GM21526 (cell line): ENCODE measurements at regions not wholly inside any gene's neighbourhood (a gene's known extent, or its start where the extent isn't known, plus 50 kb on each side); places are given as distances from the start of the nearest gene placed in this dataset.
"Not testable (repeated sequence)": the region's sequence is repeated elsewhere in the genome, so short reads cannot be mapped to it uniquely, and the experiment has no call there.

ENCODE experiments used
- ATAC-seq: cut with Tn5 transposase; IDR thresholded peaks from one replicate; pipeline ENCODE4 v1.9.1; 2021; ENCODE audit warnings: moderate library complexity; ENCODE audit not compliant: unreplicated experiment, low FRiP score

DNA sequence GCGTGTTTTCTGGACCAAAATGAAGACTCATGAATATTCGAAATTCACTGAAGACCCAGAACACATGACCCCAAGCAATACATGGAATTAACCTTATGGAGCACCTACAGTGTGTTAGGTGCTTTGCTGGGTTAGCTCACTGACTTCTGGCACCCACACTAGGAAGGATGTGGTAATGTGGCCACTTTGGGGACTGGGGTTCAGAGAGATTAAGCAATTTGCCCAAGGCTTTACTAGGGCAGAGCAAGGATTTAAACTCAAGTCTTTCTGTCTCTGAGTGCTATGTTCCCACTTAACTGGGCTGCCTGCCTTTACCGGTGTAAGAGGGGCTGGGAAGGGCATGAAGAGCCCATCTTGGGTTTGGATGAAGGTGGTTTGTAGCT lies 162.0 kb upstream of the ATP6AP2 start:
- no peak for ATAC-seq

DNA sequence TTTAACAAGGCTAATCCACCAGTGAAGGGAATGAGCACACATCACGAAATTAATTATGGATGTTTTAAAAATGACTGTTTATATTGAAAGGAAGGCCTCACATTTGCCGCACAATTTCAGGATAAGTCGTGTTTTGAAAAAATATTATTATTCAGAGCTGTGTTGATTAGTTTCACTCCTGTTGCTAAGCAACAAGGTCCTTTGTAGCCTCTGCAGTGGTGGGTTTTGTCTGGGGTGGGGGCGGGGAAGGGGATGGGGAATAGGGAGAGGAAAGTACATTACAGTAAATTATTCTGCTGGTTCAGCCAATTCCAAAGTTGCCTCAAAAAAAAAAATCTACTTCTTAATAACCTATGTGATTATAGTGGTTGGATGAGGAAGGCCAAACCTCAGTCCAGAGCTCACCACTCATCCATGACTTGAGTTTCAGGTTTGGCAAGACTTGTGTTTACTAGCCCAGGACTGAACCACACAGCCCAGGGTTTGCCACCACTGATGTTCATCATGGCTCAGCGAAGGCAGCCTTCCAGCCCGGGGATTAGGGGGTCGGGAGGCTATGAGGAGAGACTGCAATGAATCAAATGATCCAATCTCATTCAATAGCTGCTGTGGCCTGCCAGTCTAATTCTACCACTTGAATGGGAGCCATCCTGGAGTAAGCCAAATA lies 162.5 kb upstream of the ATP6AP2 start:
- no peak for ATAC-seq

DNA sequence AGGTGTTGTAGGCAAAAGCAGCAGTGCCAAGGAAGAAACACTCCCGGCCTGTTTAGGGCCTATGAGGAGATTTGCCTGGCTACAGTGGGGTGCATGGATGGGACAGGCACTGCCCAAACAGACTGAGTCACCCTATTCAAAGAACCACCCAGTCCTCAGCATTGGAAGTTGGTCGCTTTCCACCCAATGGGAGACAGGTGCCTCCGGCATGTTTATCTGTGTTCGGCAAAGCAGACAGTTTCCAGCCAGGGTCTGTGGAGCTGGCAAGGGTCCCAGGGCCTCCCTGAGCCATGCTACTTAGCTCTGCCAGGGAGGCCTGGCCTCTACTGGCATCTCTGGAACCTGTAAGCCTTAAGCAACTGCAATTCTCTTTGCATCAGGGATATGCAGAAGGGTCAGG lies 165.1 kb upstream of the ATP6AP2 start:
- no peak for ATAC-seq

DNA sequence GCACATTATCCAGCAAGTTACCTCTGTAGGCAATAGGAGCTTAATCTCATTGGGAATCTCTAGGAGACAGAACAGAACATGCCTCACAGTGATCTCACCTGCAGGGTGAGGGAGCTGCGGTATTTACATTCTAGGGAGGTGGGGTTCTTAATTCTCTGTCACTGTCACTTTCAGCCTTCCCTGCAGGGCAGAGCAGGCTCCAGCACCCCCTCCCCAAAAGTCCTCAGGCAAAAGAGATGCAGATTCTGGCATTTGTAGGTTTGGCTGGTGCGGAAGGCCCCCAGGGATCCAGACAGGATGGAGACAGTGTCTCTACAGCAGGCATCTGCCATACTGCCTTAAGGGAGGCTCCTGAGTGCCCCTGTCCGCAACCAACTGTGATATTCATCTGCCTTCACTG lies 166.4 kb upstream of the ATP6AP2 start:
- no peak for ATAC-seq

DNA sequence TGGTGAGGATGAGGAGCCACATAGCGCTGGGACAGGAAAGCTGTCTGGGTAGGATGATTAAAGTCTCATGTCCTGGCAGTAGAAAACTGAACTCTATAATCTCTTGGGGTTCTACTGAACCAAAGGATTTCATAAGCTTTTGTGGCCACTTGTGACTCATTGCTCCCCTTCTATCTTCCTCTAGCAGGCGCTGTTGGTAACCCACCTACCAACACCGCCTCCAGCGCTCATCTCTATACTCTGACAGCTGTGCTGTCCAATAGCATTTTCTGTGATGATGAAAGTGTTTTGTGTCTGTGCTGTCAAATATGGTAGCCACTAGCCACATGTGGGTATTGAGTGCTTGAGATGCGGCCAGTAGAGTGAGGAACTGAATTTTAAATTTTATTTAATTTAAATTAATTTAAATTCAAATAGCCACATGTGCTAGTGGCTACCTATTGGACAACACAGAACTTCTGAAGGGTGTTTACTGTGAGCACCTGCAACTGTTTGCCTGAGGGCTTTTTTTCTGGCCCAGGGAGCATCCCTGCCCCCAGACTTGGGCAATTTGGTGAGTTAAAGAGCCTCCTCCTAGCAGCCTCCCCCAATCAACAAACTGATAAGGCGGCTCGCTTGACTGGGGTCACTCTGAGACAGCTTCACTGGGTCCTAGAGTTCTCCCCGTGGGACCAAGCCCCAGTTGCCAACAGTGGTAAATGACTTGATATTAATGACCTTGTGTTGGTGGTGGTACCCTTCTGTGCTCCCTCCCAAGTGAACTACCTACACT lies 169.2 kb upstream of the ATP6AP2 start:
- ATAC-seq, result no peak

DNA sequence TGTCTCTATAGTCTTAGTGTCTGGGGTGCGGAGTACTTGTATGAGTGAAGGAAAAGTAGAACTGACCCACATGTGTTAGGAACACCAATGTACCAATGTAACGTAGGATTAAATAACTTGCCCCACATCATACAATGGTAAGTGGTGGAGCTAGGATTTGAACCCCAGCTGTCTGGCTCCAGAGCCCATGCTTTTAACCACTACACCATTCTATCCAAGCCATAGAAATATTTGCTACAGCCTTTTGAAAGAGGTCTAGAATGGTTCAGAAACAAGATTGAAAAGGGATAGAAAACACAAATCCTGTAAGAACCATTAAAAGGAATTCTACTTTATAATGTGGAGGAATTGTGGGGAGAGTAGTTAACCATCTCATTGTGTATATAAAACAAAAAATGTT lies 169.9 kb upstream of the ATP6AP2 start:
- no peak for ATAC-seq

DNA sequence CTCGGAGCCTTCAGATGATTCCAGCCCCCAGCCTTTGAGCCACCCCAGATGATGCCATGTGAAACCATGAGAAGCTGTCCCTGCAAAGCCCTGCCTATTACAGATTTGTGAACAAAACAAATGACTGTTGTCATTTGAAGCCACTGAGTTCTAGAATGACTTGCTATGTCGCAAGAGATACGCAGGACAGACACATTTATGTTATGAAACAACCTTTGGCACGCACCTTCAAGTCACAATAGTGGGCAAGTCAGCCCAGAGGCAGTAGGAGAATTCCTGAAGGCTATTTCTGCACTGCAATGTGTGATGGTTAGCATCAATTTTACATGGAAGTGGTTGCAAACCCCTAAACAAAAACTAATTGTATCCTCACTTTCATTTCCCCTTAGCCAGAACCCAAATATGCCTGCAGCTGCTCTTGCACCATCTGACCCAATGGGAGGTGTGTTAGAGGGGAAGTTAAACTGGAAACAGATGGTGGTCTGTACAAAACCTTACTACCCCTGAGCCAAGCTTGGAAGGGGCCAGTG lies 174.4 kb upstream of the ATP6AP2 start:
- no peak for ATAC-seq

DNA sequence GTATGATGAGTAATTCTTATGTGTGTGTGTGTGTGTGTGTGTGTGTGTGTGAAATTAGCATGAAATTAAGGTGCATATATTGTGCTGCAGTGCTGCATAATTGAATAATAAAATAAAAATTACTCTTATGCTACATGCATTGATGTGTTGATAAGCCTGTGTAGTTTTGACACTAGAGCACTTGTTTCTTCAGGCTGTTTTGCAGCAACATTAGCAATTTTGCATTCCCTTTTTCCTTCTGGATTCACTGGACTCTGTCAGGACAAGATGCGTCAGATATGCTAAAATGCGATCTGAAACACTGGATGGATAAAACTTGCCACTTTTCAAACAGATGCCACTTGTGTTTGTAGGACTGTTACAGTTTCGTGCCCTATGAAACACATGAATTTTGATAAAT lies 175.4 kb upstream of the ATP6AP2 start:
- no peak for ATAC-seq

DNA sequence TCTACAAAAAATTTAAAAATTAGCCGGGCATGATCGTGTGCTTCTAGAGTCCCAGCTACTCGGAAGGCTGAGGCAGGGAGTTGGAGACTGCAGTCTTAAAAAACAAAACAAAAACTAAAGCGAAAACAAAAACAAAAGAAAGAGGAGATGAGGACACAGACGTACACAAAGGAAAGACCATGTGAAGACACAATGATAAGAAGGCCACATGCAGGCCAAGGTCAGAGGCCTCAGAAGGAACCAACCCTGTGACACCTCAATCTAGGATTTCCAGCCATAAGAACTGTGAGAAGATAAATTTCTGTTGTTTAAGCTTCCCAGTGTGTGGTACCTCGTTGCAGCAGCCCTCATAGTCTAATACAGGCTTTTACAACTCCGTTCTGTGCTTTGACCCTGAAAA lies 177.0 kb upstream of the ATP6AP2 start:
- ATAC-seq, result no peak

DNA sequence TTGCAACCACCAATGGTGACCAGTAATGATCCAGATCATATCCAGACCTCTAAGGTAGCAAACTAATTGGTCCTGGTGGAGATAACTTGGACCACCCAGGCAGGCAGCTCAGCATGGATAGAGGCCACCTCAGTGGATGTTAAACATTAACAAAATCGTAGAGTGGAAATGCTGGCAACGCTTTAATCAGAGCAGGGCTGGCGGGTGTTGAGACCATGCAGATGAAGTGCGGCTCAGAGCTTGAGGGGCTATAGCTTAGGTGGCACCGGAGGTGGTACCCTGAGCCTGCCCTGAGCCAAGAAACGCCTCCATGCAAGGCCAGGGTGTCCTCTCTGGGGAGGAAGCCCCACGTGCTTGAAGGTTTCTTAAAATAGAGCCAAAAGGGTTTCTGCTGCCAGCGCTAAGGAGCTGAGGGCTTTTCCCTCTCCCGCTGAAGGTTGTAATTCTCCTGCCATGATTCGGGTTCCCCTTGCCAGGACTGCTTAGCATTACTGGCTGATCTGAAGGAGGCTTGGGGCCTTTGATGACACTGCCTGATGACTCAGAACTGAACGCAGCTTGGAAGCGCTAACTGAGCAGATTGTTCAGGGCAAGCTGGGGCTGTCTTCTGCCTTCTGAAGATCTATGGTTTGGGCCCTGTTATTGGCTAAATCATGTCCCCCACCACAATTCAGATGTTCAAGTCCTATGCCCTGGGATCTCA lies 177.8 kb upstream of the ATP6AP2 start:
- ATAC-seq, result no peak

DNA sequence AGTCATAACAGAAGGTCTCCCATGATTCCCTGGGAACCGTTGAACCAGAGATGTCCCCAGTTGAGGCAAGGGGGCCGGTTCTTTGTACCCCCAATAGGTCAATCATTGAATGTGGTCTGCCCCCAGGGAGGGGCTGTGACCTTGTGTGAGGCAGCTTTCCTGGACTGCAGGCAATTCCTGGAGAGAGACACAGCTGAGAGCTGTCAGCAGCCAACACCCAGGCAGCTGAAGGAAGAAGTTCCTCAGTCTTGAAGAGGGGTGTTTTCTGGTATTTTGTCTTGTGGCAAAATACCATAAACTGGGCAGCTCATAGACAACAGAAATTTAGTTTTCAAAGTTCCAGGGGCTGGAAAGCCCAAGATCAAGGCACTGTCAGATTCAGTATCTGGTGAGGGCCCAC lies 185.7 kb upstream of the ATP6AP2 start:
- no peak for ATAC-seq

DNA sequence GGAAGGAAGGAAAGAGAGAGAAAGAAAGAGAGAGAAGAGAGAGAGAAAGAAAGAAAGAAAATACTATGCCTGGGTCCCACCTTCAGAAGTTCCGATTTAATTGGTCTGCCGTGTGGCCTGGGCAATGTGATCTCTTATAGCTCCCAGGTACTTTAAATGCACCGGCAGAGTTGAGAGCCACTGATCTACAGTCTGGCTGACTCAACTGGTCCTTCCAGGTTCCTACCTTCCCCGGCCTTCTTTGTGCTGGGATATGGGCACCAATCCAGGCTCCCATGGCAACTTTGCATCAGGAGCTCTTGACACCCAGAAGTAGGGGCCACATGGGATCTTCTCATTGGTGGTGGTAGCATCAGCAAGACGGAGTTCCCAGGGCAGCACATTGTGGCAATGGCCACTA lies 186.5 kb upstream of the ATP6AP2 start:
- ATAC-seq, result no peak

DNA sequence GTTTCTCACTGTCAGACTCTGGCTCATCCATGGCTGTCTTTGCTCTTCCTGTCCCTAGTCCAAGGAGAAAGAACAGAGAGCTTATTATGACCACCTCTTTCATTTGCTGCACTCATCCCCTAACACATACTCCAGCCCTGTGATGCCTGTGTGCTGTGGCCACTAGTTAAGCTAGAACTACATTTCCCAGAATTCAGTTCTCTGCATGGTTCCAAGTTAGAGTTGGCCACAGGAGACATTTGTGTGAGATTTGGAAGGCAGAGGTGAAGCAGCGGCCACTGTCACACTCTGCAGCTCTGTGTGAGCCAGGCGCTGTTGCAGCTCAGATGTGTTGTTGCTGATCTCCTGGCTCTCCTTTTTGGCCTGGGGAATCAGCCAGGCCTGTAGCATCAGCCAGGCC lies 188.2 kb upstream of the ATP6AP2 start:
- no peak for ATAC-seq

DNA sequence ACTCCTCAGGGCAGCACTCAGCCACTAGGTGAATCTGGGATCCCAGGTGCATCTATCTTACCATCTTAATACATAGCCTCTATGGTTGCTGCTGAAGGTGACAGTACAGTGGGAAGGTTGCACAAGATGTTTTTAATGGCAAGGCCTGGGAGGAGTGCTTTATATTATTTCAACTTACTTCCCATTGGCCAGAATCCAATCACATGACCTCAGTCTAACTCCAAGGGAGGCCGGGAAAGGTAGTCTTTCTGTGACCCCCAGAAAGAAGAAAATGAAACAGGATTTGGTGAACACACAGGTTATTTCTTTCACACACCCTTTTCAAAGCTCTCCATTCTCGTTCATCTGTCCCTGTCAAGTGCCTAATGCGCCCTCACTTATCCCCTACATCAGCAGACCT lies 189.1 kb upstream of the ATP6AP2 start:
- ATAC-seq, result no peak

DNA sequence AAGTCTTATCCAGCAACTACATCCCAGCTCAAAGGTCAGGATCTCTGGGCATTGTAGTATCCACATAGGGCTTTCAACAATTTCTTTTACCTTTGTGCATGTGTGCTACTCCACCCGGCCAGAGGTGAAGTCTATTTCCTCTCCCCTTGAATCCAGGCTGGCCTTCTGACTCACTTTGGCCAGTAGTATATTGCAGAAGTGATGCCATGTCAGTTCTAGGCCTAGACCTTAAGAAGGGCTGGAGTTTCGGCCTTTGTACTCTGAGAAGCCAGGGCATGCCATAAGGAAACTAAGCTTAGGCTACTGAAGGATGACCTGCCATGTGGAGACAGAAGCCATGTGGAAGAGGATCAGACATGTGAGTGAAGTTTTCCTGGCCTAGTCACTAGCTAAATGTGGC lies 191.2 kb upstream of the ATP6AP2 start:
- ATAC-seq, result no peak

DNA sequence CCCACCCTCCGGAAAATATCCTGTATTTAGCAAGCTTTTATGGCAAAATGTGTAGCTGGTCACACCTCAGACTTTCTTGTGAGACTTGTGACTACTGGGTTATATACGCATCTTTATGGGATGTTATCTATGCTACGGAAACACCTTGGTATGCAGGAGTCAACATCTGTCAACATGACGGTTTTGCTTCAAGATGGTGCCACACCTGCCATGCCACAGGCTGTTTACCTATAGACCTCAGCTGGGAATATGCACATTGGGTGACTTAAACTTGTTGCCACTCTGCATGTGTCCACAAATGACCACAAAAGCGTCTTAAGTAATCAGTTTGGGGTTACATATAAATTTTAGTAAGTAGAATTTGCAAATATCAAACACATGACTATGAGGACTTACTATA lies 192.3 kb upstream of the ATP6AP2 start:
- no peak for ATAC-seq

DNA sequence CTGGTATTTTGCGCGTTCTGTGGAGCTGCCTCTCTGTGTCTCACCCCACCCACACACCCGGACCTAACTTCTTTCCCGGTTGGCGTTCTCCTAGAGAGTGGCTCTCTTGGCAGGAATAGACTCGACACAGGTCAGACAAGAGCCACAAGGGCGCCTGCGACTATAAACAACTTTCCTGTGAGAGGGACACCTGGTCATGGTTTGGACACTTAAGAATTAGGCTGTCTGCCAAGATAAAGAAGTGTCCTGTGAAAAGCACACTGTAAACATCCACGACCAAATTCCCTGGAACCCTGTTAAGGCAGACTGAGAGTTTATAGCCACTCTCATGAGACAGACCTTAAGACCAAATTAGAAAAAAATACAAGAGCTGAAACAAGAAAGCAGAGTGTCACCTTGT lies 192.9 kb upstream of the ATP6AP2 start:
- not testable (repeated sequence) for ATAC-seq

DNA sequence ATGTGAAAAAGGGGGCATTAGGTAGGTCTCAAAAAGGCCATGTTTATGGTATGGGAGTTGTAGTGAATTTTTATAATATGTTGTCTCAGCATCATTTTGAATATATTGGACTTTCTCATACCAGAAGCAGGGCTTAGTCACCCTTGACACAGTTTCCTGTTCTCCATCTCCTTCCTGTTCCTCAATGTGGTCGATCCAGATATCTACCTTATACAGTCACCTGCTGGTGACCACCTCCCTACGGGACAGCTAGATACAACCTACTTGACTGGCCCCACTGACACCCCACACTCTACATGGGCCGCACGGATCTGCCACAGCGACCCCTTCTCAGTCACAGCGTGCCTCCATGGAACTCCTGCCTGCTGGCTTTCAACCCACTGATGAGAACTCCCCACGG lies 193.5 kb upstream of the ATP6AP2 start:
- not testable (repeated sequence) for ATAC-seq

DNA sequence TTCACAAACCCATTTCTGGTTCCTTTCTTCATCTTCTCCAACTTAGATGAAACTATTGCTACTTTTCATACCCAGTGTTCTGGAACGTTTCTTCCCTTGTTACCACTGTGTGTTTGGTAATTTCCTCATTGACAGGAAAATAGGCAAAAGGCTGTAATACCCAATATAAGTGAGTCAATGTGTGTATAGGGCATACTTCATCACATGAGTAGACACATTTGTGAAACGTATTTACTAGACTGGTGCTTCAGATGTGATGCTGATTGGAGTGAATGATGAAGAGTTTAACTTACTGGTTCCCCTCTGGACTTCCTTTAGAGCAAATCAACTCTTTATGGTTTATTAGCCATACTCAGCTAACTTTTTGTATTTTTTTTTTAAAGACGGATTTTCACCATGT lies 195.1 kb upstream of the ATP6AP2 start:
- ATAC-seq, result no peak

DNA sequence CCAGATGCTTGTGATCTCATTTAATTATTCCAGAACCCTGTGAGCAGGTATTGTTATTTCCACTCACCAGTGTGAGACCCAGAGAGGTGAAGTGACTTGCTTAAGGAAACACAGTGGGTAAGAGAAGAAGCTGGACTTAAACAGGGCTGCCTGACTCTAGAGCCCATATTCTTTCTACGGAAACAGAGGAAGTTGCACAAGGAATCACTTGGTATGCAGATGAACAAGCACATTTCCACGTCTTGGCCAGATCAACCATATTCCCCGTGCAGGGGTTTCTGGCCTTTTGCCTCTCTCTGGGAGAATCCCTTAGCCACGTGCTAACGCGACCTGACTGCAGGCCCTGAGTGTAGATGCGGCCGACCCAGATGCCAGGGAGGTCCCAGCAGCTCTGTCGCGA lies 195.5 kb upstream of the ATP6AP2 start:
- ATAC-seq, result no peak

DNA sequence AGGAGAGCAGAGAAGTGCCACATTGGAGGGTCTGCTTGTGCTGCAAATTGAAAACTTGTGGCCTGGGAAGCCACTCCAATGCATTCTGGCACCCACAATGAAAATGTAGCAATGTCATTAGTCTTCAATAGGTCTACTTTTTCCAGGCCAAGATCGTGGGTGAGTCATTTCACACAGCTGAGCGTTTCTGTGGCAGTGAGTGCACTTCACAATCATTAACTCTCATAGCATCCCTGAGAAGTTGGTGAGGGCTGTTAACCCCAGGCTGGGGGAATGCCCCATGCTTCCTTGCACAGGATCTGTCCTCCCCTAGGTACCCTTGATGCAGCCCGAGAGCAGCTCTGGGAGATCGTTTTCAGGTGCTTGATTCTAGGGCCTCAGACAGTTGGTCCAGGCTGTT lies 196.8 kb upstream of the ATP6AP2 start:
- ATAC-seq, result no peak

DNA sequence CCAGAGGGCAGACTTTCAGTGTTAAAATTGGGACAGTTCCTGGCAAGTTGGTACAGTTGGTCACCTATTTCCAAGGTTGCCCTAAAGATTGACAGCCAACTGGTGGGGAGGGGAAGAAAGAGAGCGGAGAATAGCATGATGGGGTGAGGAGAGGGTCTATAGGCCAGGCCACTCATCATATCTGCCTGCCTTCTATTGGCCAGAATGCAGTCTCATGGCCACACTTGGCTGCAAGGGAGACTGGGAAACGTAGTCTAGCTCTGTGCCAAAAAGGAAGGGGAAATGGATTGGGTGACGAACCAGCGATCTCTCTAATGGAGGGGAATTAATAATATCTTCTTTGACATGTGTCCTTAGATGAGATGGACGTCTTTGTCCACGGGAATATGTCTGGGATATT lies 197.4 kb upstream of the ATP6AP2 start:
- no peak for ATAC-seq
